Activated T-helper 1 cell treated with anti-CD3 and anti-CD28 coated beads, Interleukin-12 subunit alpha, Interleukin-12 subunit beta, Interleukin-2, Interleukin-4 antibody, amounts not matched to agents 30 ng/mL and 10 ng/mL and 1 ng/mL, durations not matched to agents 14 hours and 24 hours and 36 hours (primary cell): ENCODE measurements at regions not wholly inside any gene's neighbourhood (a gene's known extent, or its start where the extent isn't known, plus 50 kb on each side); places are given as distances from the start of the nearest gene placed in this dataset.
"Not testable (repeated sequence)": the region's sequence is repeated elsewhere in the genome, so short reads cannot be mapped to it uniquely, and the experiment has no call there.

Experiments used
- DNase-seq: peaks from one replicate; pipeline ENCODE4 v3.0.0; 2021; ENCODE audit warnings: low spot score
- H3K27ac Mint-ChIP-seq: one replicate; pipeline ENCODE4 v1.8.0; 2021; ENCODE audit warnings: mild to moderate bottlenecking, mixed read lengths
- H3K27me3 Mint-ChIP-seq: one replicate; pipeline ENCODE4 v1.8.0; 2022; ENCODE audit warnings: mild to moderate bottlenecking, moderate library complexity, mixed read lengths; ENCODE audit not compliant: insufficient read depth
- H3K36me3 Mint-ChIP-seq: one replicate; pipeline ENCODE4 v1.8.0; 2021; ENCODE audit warnings: low read depth, mixed read lengths
- H3K4me1 Mint-ChIP-seq: one replicate; pipeline ENCODE4 v1.8.0; 2021; ENCODE audit warnings: low read depth, mixed read lengths
- H3K4me3 Mint-ChIP-seq: one replicate; pipeline ENCODE4 v1.8.0; 2021; ENCODE audit warnings: mild to moderate bottlenecking, moderate library complexity, mixed read lengths
- H3K9me3 Mint-ChIP-seq: one replicate; pipeline ENCODE4 v1.8.0; 2021; ENCODE audit warnings: mixed read lengths
- intact Hi-C: fragments of 100-400 bp; cut with micrococcal nuclease; formaldehyde crosslinking; loops from one replicate; pipeline ENCODE4 v1.15.1; 2024

DNA sequence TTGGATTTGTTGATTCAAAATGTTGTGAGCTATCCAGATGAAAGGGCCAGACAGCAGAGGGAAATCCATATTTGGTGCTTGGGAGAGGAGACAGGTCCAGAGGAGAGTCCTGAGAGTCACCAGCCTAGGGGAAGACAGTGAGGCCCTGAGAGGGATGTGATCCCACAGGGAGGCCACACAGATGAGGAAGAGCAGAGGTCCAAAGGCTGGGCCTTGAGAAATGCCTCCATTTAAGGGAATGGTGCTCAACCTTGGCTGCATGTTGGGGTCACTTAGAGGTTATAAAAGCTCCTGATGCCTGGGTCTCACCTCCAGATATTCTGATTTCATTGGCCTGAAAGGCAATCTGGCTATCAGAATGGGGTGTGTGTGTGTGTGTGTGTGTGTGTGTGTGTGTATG, 194.9 kb downstream of the UTP18 start:
- no peak for DNase-seq
- Mint-ChIP-seq H3K4me1 (no peaks in the 10 kb centered on the region), H3K27me3 (peaks cover 9% of the 10 kb centered on the region), H3K27ac (no peak overlapping the region), H3K9me3 (no peaks in the 10 kb centered on the region), H3K36me3 (no peaks in the 10 kb centered on the region), H3K4me3 (no peak overlapping the region)
- intact Hi-C loops: no loop called here

DNA sequence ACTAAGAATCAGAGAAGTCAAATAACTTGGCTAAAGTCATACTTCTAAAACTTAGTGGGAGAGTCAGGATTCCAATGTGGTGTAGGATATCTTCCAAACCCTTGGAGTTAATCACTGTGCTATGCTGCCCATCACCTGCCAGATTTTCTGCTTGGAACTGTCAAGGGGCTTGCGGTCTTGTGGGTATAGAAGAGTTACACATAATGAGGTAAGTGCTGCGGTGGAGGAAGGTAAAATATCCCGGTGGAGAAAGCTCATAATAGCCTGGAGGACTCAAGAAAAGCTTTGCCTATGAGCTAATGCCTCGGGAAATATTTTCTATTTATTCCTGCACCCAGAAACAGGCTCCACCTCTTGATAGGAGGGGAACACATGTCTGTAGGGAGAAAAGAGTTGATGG, 195.6 kb downstream of the UTP18 start:
- no peak for DNase-seq
- intact Hi-C loops: no loop called here
- Mint-ChIP-seq H3K27me3 (peaks cover 7% of the 10 kb centered on the region), H3K36me3 (no peaks in the 10 kb centered on the region), H3K27ac (no peak overlapping the region), H3K4me3 (no peak overlapping the region), H3K9me3 (no peaks in the 10 kb centered on the region), H3K4me1 (no peaks in the 10 kb centered on the region)

DNA sequence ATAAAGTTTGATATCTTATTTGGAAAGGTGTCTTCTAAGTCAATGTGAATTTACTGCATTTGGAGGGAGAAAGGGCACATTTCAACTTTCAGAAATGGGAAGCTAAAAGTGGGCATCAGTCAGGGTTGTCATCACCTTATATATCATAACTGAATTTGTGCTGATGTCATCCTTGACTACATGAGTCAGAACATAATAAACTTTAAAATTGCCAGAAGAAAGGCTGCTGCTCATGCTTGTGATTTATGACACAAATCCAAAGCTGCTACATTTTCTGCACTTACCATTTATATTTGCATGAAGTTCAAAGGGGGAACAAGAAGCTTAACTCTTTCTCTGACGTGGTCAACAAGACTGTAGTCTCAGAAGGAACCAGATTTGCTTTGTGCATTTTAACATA, 196.6 kb downstream of the UTP18 start:
- Mint-ChIP-seq H3K27ac (no peak overlapping the region), H3K27me3 (peaks cover 2% of the 10 kb centered on the region), H3K4me3 (no peak overlapping the region), H3K4me1 (no peaks in the 10 kb centered on the region), H3K9me3 (no peaks in the 10 kb centered on the region), H3K36me3 (no peaks in the 10 kb centered on the region)
- intact Hi-C loops: no loop called here
- no peak for DNase-seq

DNA sequence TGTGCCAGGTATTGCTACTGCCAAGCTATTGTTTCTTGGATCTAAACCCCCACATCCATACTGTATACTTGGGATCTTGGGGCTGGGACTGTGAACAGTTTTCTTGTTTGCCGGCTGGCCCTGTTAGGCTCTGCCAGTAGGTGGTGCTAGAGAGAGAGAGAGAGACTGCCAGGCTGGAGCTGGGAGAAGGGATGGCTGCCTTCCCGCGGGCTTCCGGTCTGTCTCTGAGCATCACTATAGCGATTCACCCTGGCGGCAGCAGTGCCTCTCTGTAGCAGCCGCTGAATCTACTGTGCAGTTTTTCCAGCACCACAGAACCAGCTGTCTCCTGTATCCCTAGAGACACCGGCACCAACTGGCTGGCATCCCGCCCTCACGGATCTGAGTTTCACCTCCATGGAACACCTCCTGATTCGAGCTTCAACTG, 201.2 kb downstream of the UTP18 start:
- H3K9me3 Mint-ChIP-seq: no peaks in the 10 kb centered on the region
- peaks cover 4% of the 10 kb centered on the region for H3K27me3 Mint-ChIP-seq
- no peak overlapping the region for H3K27ac Mint-ChIP-seq
- no peaks in the 10 kb centered on the region for H3K4me1 Mint-ChIP-seq
- H3K4me3 Mint-ChIP-seq: no peak overlapping the region
- DNase-seq: peak; percentile 48
- intact Hi-C loops: loop anchor here (1.0 to 5.0 kb wide), 3 partner anchors 34 to 89 kb away; no protein-coding TSS in a partner anchor
- no peaks in the 10 kb centered on the region for H3K36me3 Mint-ChIP-seq

DNA sequence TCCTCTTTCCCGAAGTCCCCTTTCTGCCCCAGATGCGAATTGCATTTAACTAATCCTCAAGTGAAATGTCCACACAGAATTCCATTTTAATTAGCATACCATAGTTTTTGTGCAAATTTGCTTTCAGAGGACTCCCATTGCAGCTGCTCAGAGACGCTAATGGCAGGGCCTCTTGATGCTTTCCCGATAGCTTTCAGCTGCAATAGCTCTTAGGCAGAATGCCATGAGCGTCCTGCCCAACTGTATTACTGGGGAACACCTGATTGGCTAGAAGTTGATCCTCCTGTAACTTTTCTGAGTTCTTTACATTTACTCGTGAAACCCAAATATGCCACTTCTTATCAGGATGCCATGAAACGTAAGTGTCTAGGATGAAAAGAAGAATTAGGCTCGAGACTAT, 203.0 kb downstream of the UTP18 start:
- Mint-ChIP-seq H3K36me3 (no peaks in the 10 kb centered on the region), H3K27ac (no peak overlapping the region), H3K27me3 (peaks cover 4% of the 10 kb centered on the region), H3K4me1 (no peaks in the 10 kb centered on the region), H3K4me3 (no peak overlapping the region), H3K9me3 (no peaks in the 10 kb centered on the region)
- intact Hi-C loops: loop anchor here (5.0 kb wide), 2 partner anchors 36 to 91 kb away; no protein-coding TSS in a partner anchor
- DNase-seq: no peak

DNA sequence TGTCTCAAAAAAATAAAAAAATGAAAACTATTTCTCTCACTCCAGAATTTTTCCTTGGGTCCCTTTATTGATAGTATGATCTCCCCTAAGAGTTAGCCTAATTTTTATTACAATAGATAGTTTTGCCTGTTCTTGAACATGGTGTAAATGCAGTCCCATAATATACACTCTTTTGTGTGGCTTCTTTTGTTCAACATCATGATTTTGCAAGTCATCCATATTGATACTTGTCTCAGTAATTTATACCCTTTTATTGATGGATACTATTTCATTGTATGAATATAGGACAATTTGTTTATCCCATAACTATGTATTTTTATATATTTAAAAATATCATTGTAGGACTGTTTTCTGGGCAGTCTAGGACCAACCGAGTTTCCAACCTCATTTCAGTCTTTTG, 207.0 kb downstream of the UTP18 start:
- no peak for DNase-seq
- no peaks in the 10 kb centered on the region for H3K4me1 Mint-ChIP-seq
- no peak overlapping the region for H3K4me3 Mint-ChIP-seq
- intact Hi-C loops: no loop called here
- no peak overlapping the region for H3K27ac Mint-ChIP-seq
- no peaks in the 10 kb centered on the region for H3K36me3 Mint-ChIP-seq
- H3K9me3 Mint-ChIP-seq: no peaks in the 10 kb centered on the region
- H3K27me3 Mint-ChIP-seq: peaks cover 2% of the 10 kb centered on the region

DNA sequence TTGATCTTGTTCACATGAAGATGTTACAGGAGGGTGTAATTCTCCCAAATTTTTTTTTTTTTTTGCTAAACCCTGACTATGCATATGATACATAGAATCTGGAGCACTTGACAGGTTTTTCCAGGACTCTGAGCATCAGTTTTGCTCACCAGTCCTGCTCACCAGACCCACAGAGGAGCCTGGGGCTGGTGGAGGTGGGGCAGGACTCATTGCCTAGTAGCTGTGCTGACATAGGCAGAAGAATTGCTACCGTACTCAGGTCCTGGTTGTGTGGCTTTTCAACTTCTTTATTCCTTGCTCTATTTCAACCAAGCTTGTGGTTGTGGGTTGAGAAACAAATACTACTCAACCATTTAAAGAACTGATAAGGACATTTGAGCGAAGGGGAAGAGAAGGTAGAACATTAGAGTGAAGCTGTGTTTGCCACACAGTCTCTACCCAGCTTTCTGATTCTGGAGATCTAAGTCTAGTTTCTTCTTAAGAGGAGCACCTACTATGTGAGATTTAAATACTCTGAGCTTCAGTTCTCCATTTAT, 212.4 kb downstream of the UTP18 start:
- no peak for DNase-seq
- H3K36me3 Mint-ChIP-seq: no peaks in the 10 kb centered on the region
- no peaks in the 10 kb centered on the region for H3K4me1 Mint-ChIP-seq
- no peak overlapping the region for H3K4me3 Mint-ChIP-seq
- intact Hi-C loops: no loop called here
- no peak overlapping the region for H3K27ac Mint-ChIP-seq
- H3K27me3 Mint-ChIP-seq: peaks cover 5% of the 10 kb centered on the region
- no peaks in the 10 kb centered on the region for H3K9me3 Mint-ChIP-seq

DNA sequence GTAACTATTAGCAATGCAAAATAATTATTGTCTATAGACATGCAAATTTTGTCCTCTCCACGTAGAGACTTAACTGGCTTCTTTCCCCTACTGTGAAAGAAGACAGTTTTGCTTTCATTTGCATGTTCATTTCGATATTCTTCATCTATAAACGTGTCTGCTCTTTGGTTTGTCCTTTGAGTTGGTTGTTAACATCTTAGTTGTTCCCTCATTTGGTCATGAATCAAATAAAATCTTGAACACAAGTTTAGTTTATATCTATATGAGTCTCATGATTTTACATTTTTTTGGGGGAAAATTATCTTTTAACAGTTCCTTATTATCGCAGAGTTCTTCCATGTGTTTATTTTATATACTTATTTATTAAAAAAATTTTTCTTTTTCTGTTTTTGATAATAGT, 214.4 kb downstream of the UTP18 start:
- Mint-ChIP-seq H3K4me1 (no peaks in the 10 kb centered on the region), H3K4me3 (no peak overlapping the region), H3K27ac (no peak overlapping the region), H3K36me3 (no peaks in the 10 kb centered on the region), H3K27me3 (peaks cover 11% of the 10 kb centered on the region), H3K9me3 (no peaks in the 10 kb centered on the region)
- DNase-seq: no peak
- intact Hi-C loops: no loop called here

DNA sequence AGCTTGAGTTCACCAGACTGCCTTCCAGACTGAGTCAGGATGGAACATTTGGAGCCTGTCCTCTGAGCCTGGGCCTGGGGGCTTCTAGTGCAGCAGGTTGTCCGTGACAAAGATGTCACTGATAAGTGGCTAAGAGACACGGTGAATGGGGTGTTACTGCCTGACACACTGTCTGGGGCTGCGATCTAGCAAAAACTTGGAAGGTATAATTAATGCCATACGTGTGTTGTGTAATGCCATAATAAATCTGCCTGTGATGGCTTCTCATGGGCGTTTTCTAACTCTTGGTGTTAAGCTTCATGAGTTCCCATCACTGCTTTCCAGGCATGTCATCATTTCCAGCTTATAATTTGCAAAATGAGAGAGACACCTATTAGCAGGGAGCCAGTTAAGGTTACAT, 215.4 kb downstream of the UTP18 start:
- no peaks in the 10 kb centered on the region for H3K4me1 Mint-ChIP-seq
- DNase-seq: no peak
- no peak overlapping the region for H3K27ac Mint-ChIP-seq
- intact Hi-C loops: no loop called here
- peaks cover 11% of the 10 kb centered on the region for H3K27me3 Mint-ChIP-seq
- H3K36me3 Mint-ChIP-seq: no peaks in the 10 kb centered on the region
- peaks cover 1% of the 10 kb centered on the region for H3K9me3 Mint-ChIP-seq
- H3K4me3 Mint-ChIP-seq: no peak overlapping the region

DNA sequence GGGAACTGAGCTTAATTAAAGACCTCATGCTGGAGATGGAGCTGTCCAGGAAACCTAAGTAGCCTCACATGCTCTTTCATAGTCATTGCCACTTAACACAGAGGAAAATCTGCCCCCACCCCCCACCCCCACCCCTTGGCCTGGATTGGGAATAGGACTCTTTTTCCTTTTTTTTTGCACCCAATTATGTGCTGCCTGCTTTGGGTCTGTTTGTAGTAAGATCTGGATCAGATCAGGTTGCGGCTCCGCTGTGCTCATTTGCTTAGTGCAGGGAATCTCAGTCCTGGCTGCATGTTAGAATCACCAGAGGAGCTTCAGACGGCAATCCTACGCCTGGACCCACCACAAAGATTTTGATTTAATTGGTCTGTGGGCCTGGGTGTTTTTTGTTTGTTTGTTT, 219.0 kb downstream of the UTP18 start:
- Mint-ChIP-seq H3K27ac (no peak overlapping the region), H3K9me3 (peaks cover 15% of the 10 kb centered on the region), H3K4me1 (peaks cover 8% of the 10 kb centered on the region), H3K36me3 (no peaks in the 10 kb centered on the region), H3K27me3 (peaks cover 6% of the 10 kb centered on the region), H3K4me3 (no peak overlapping the region)
- DNase-seq: no peak
- intact Hi-C loops: no loop called here

DNA sequence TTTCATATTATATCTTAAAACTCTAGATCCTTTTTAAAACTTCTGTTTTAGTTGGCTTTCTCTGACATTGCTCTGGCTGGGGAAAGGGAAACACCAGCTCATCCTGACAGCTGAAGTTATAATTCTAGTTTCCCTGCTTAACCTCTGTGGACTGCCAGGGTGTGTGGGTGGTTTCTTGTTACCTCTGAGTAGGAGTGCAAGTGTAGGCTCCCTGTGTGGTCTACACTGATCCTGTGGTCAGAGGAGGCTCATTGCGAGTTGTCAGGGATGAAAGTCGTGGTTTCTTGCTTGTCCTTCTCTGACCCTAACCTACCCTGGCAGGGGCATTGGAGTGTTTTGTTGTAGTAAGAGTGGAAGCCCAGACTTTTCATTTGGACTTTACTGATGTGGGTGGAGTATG, 221.0 kb downstream of the UTP18 start:
- Mint-ChIP-seq H3K4me3 (no peak overlapping the region), H3K9me3 (peaks cover 15% of the 10 kb centered on the region), H3K36me3 (no peaks in the 10 kb centered on the region), H3K27me3 (peaks cover 11% of the 10 kb centered on the region), H3K27ac (peak overlapping the region; percentile 18), H3K4me1 (peaks cover 8% of the 10 kb centered on the region)
- intact Hi-C loops: no loop called here
- no peak for DNase-seq

DNA sequence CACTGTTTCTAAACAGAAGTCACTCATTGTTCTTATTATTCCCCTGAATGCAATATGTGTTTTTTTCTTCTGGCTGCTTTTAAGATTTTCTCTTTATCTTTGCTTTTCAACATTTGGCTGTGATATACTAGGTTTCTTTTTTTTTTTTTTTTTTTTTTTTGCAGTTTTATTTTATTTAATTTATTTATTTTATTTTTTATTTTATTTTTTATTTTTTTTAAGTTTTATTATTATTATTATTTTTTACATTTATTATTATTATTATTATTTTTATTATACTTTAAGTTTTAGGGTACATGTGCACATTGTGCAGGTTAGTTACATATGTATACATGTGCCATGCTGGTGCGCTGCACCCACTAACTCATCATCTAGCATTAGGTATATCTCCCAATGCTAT, 221.9 kb downstream of the UTP18 start:
- intact Hi-C loops, H3K27ac Mint-ChIP-seq, H3K4me1 Mint-ChIP-seq, DNase-seq, H3K4me3 Mint-ChIP-seq, H3K36me3 Mint-ChIP-seq: not testable (repeated sequence)
- Mint-ChIP-seq H3K9me3 (peaks cover 15% of the 10 kb centered on the region), H3K27me3 (peaks cover 11% of the 10 kb centered on the region)

DNA sequence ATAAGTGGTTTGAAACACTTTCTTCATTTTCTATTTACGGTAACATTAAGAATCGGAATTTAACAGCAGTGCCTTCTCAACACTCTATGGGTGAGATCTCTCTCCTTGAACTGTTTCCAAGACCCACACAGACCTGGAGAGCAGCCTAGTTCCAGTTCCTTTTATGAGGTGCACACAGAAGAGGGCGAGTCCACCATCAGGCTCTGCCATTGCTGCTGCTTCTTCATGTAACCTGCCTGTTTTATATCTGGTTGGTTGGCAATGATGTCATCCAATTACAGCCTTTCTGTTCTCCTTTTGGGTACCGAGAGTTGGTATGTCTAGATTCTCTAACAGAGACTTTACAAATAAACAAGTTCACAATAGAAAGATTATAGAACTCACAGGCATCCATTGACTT, 225.7 kb downstream of the UTP18 start:
- H3K27me3 Mint-ChIP-seq: peaks cover 8% of the 10 kb centered on the region
- DNase-seq: no peak
- H3K36me3 Mint-ChIP-seq: no peaks in the 10 kb centered on the region
- H3K9me3 Mint-ChIP-seq: peaks cover 10% of the 10 kb centered on the region
- no peak overlapping the region for H3K27ac Mint-ChIP-seq
- intact Hi-C loops: no loop called here
- no peak overlapping the region for H3K4me3 Mint-ChIP-seq
- peaks cover 11% of the 10 kb centered on the region for H3K4me1 Mint-ChIP-seq

DNA sequence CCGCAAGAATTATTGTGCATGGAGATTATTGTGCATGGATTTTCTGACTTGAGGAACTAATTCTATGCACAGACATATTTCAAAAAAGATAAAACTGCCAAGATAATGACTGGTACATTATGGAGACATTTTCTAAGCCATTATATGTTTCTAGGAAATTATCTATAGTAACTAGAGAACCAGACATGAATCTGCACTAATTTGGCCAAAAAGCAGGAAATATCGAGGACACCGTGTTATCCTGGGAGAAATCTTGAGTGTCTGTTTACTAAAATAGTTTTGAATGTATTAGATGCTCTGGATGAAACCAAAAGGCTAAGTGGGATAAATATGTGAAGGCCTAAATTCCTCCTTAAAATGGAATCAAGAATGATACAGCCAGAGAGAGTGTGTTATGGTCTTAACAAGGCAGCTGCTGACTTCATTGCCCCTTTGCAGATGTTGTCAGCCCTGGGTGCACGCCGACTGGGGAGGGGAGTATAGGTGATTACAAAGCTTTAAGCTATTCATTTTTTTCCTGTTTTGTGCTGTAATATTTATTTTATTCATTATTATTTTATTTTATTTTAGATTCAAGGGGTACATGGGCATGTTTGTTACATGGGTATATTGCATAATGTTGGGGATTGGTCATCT, 226.7 kb downstream of the UTP18 start:
- no peak for DNase-seq
- H3K4me3 Mint-ChIP-seq: no peak overlapping the region
- H3K27me3 Mint-ChIP-seq: peaks cover 8% of the 10 kb centered on the region
- no peaks in the 10 kb centered on the region for H3K36me3 Mint-ChIP-seq
- no peak overlapping the region for H3K27ac Mint-ChIP-seq
- H3K4me1 Mint-ChIP-seq: peaks cover 5% of the 10 kb centered on the region
- H3K9me3 Mint-ChIP-seq: peaks cover 1% of the 10 kb centered on the region
- intact Hi-C loops: no loop called here
